ENCODE measurements at regions not wholly inside any gene's neighbourhood (a gene's known extent, or its start where the extent isn't known, plus 50 kb on each side); places are given as distances from the start of the nearest gene placed in this dataset.

GRCh38 chr15:100786901-100787566 lies 92.6 kb upstream of the ALDH1A3 start:
- Histone ChIP-seq H3K36me3 (ENCODE audit: control insufficient read depth, insufficient read depth, low read length) (no peaks in the 10 kb centered on the region), H3K9me3 (ENCODE audit: control insufficient read depth, low read length) (no peaks in the 10 kb centered on the region), H3K27ac (ENCODE audit: low read depth, low read length) (no peak overlapping the region), H3K9ac (ENCODE audit: extremely low read depth, low read length, poor library complexity, severe bottlenecking) (no peak overlapping the region), H3K27me3 (ENCODE audit: control insufficient read depth, insufficient read depth, low read length, poor library complexity, severe bottlenecking) (no peaks in the 10 kb centered on the region), H3K4me3 (ENCODE audit: low read length) (no peak overlapping the region), H3K4me1 (ENCODE audit: control insufficient read depth, insufficient read depth, low read length) (no peaks in the 10 kb centered on the region)
- Mint-ChIP-seq H3K27ac (no peak overlapping the region), H3K27me3 (ENCODE audit: insufficient read depth) (peaks cover 5% of the 10 kb centered on the region), H3K36me3 (ENCODE audit: low read depth) (no peaks in the 10 kb centered on the region), H3K4me1 (no peaks in the 10 kb centered on the region), H3K4me3 (no peak overlapping the region), H3K9me3 (no peaks in the 10 kb centered on the region)
- WGBS, 2 experiments (ENCODE audit: insufficient coverage in 1 of 2, insufficient read length in 1 of 2): 93 to 94% methylated on average over 22 to 30 of the region's 30 CpGs
- DNase-seq: peak; percentile 36
- TF ChIP-seq, protein P1, sequence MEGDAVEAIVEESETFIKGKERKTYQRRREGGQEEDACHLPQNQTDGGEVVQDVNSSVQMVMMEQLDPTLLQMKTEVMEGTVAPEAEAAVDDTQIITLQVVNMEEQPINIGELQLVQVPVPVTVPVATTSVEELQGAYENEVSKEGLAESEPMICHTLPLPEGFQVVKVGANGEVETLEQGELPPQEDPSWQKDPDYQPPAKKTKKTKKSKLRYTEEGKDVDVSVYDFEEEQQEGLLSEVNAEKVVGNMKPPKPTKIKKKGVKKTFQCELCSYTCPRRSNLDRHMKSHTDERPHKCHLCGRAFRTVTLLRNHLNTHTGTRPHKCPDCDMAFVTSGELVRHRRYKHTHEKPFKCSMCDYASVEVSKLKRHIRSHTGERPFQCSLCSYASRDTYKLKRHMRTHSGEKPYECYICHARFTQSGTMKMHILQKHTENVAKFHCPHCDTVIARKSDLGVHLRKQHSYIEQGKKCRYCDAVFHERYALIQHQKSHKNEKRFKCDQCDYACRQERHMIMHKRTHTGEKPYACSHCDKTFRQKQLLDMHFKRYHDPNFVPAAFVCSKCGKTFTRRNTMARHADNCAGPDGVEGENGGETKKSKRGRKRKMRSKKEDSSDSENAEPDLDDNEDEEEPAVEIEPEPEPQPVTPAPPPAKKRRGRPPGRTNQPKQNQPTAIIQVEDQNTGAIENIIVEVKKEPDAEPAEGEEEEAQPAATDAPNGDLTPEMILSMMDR (conservative IDR thresholded peaks at IDR 0.05): no peak

- Histone ChIP-seq H3K9ac (ENCODE audit: extremely low read depth, low read length, poor library complexity, severe bottlenecking) (no peak overlapping the region), H3K27me3 (ENCODE audit: control insufficient read depth, insufficient read depth, low read length, poor library complexity, severe bottlenecking) (no peaks in the 10 kb centered on the region), H3K4me3 (ENCODE audit: low read length) (no peak overlapping the region), H3K36me3 (ENCODE audit: control insufficient read depth, insufficient read depth, low read length) (no peaks in the 10 kb centered on the region), H3K27ac (ENCODE audit: low read depth, low read length) (no peak overlapping the region), H3K4me1 (ENCODE audit: control insufficient read depth, insufficient read depth, low read length) (no peaks in the 10 kb centered on the region), H3K9me3 (ENCODE audit: control insufficient read depth, low read length) (no peaks in the 10 kb centered on the region)
- TF ChIP-seq, protein P1 (conservative IDR thresholded peaks at IDR 0.05): no peak
- 84 to 86% methylated on average over 3 to 17 of the region's 17 CpGs for whole genome bisulfite sequencing, 2 experiments (ENCODE audit: insufficient coverage in 1 of 2, insufficient read length in 1 of 2)
- H3K27ac Mint-ChIP-seq: no peak overlapping the region
- H3K4me3 Mint-ChIP-seq: no peak overlapping the region
- peak; percentile 24 for DNase-seq
- H3K4me1 Mint-ChIP-seq: no peaks in the 10 kb centered on the region
- H3K36me3 Mint-ChIP-seq (ENCODE audit: low read depth): no peaks in the 10 kb centered on the region
- peaks cover 5% of the 10 kb centered on the region for H3K27me3 Mint-ChIP-seq (ENCODE audit: insufficient read depth)
- H3K9me3 Mint-ChIP-seq: no peaks in the 10 kb centered on the region
These were observed 91.8 kb upstream of the ALDH1A3 start for GRCh38 chr15:100787567-100788417.

GRCh38 chr15:100788418-100789105 lies 91.1 kb upstream of the ALDH1A3 start:
- WGBS, 2 experiments (ENCODE audit: insufficient coverage in 1 of 2, insufficient read length in 1 of 2): 91 to 97% methylated on average over 5 to 7 of the region's 7 CpGs
- H3K9ac ChIP-seq (ENCODE audit: extremely low read depth, low read length, poor library complexity, severe bottlenecking): no peak overlapping the region
- Mint-ChIP-seq H3K27me3 (ENCODE audit: insufficient read depth) (peaks cover 5% of the 10 kb centered on the region), H3K4me1 (no peaks in the 10 kb centered on the region), H3K9me3 (peaks cover 2% of the 10 kb centered on the region), H3K36me3 (ENCODE audit: low read depth) (no peaks in the 10 kb centered on the region), H3K27ac (no peak overlapping the region), H3K4me3 (no peak overlapping the region)
- TF ChIP-seq, protein P1 (conservative IDR thresholded peaks at IDR 0.05): no peak
- no peak overlapping the region for H3K27ac ChIP-seq (ENCODE audit: low read depth, low read length)
- H3K36me3 ChIP-seq (ENCODE audit: control insufficient read depth, insufficient read depth, low read length): no peaks in the 10 kb centered on the region
- H3K27me3 ChIP-seq (ENCODE audit: control insufficient read depth, insufficient read depth, low read length, poor library complexity, severe bottlenecking): no peaks in the 10 kb centered on the region
- H3K4me3 ChIP-seq (ENCODE audit: low read length): no peak overlapping the region
- no peaks in the 10 kb centered on the region for H3K4me1 ChIP-seq (ENCODE audit: control insufficient read depth, insufficient read depth, low read length)
- peak; percentile 24 for DNase-seq
- no peaks in the 10 kb centered on the region for H3K9me3 ChIP-seq (ENCODE audit: control insufficient read depth, low read length)
